Peyer's patch (tissue), 4 donors: ENCODE measurements at regions not wholly inside any gene's neighbourhood (a gene's known extent, or its start where the extent isn't known, plus 50 kb on each side); places are given as distances from the start of the nearest gene placed in this dataset.

Experiments
- POLR2A ChIP-seq, 2 donors: fragments of 450-650 bp; IDR thresholded peaks; one replicate each; pipeline ENCODE4 v1.5.1; 2017; ENCODE audit warnings: antibody characterized with exemption in 2 of 2, mild to moderate bottlenecking in 2 of 2, moderate library complexity in 2 of 2
- TF ChIP-seq, protein P1 (sequence below), 6 experiments: fragments of 450-650 bp in 4 of 6; fragments of 200-600 bp in 2 of 6; sonication (generic) in 1 of 6; IDR thresholded peaks; one replicate each; pipeline ENCODE4 v1.5.1; 2017 to 2019; ENCODE audit warnings: antibody characterized with exemption in 6 of 6, mild to moderate bottlenecking in 3 of 6, moderate library complexity in 1 of 6

DNA sequence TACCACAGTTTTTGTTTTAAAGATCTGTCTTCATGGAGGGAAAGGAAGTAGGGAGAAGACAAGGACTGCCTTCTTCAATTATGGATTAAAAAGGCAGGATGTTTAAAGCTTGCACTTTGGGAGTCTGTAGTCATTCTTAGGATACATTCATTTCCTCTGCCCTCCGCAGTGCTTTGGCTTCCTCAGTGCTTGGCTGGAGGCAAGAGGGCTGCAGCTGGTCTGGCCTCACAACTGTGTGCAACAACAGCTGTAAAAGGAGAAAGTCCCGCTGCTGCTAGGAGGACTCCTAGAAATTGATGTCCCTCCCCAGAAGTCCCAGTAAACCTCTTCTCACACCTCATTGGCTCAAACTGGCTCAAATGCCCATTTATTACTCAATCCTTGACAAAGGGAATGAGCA lies 54.4 kb upstream of the PPP2R3A start:
- TF ChIP-seq, protein P1, sequence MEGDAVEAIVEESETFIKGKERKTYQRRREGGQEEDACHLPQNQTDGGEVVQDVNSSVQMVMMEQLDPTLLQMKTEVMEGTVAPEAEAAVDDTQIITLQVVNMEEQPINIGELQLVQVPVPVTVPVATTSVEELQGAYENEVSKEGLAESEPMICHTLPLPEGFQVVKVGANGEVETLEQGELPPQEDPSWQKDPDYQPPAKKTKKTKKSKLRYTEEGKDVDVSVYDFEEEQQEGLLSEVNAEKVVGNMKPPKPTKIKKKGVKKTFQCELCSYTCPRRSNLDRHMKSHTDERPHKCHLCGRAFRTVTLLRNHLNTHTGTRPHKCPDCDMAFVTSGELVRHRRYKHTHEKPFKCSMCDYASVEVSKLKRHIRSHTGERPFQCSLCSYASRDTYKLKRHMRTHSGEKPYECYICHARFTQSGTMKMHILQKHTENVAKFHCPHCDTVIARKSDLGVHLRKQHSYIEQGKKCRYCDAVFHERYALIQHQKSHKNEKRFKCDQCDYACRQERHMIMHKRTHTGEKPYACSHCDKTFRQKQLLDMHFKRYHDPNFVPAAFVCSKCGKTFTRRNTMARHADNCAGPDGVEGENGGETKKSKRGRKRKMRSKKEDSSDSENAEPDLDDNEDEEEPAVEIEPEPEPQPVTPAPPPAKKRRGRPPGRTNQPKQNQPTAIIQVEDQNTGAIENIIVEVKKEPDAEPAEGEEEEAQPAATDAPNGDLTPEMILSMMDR (IDR thresholded peaks at IDR 0.05) = no peak
- TF ChIP-seq POLR2A (IDR thresholded peaks at IDR 0.05) = no peak
